Hepatocyte (in vitro differentiated cells): ENCODE measurements at regions not wholly inside any gene's neighbourhood (a gene's known extent, or its start where the extent isn't known, plus 50 kb on each side); places are given as distances from the start of the nearest gene placed in this dataset.

ENCODE experiments used
- DNase-seq: peaks from one replicate; pipeline ENCODE4 v3.0.0-alpha.2; 2016; ENCODE audit warnings: low spot score
- H2AFZ ChIP-seq: fragments of 200-600 bp; sonication (generic); 2 replicates; pipeline ENCODE4 v1.6.0; 2016; ENCODE audit warnings: antibody characterized with exemption, mild to moderate bottlenecking
- H3K27ac ChIP-seq: fragments of 200-600 bp; sonication (generic); 2 replicates; pipeline ENCODE4 v1.5.1; 2016; ENCODE audit warnings: mild to moderate bottlenecking
- H3K27me3 ChIP-seq: fragments of 200-600 bp; sonication (generic); 2 replicates; pipeline ENCODE4 v1.6.1; 2016
- H3K36me3 ChIP-seq: fragments of 200-600 bp; sonication (generic); replicated peaks from 2 replicates; pipeline ENCODE4 v1.5.1; 2016; ENCODE audit warnings: low read depth; ENCODE audit not compliant: insufficient read depth
- H3K4me1 ChIP-seq: fragments of 200-600 bp; sonication (generic); 2 replicates; pipeline ENCODE4 v1.5.1; 2016; ENCODE audit warnings: mild to moderate bottlenecking, moderate library complexity; ENCODE audit not compliant: insufficient read depth
- H3K4me2 ChIP-seq: fragments of 200-600 bp; sonication (generic); 2 replicates; pipeline ENCODE4 v1.6.0; 2016
- H3K4me3 ChIP-seq: fragments of 200-600 bp; sonication (generic); 2 replicates; pipeline ENCODE4 v1.5.1; 2016; ENCODE audit warnings: mild to moderate bottlenecking
- H3K79me2 ChIP-seq: fragments of 200-600 bp; sonication (generic); 2 replicates; pipeline ENCODE4 v1.6.0; 2017; ENCODE audit warnings: mild to moderate bottlenecking
- H3K9me2 ChIP-seq: fragments of 200-600 bp; sonication (generic); replicated peaks from 2 replicates; pipeline ENCODE4 v1.6.0; 2017; ENCODE audit warnings: mild to moderate bottlenecking; ENCODE audit not compliant: insufficient read depth
- H3K9me3 ChIP-seq: fragments of 200-600 bp; sonication (generic); 2 replicates; pipeline ENCODE4 v1.5.1; 2016; ENCODE audit warnings: low read depth, mild to moderate bottlenecking
- H4K20me1 ChIP-seq: fragments of 200-600 bp; sonication (generic); 2 replicates; pipeline ENCODE4 v1.6.0; 2016; ENCODE audit warnings: mild to moderate bottlenecking; ENCODE audit not compliant: insufficient read depth, poor library complexity, severe bottlenecking
- CTCF ChIP-seq: fragments of 200-600 bp; sonication (generic); IDR thresholded peaks from 2 replicates; pipeline ENCODE4 v1.5.1; 2016; ENCODE audit warnings: antibody characterized with exemption, mild to moderate bottlenecking; ENCODE audit not compliant: poor library complexity
- EZH2 ChIP-seq: fragments of 200-600 bp; sonication (generic); IDR thresholded peaks from 2 replicates; pipeline ENCODE4 v1.6.1; 2016; ENCODE audit warnings: antibody characterized with exemption, mild to moderate bottlenecking, borderline replicate concordance
- EZH2phosphoT487 ChIP-seq: fragments of 200-600 bp; sonication (generic); IDR thresholded peaks from one replicate; pipeline ENCODE4 v1.6.1; 2018; ENCODE audit warnings: antibody characterized with exemption, mild to moderate bottlenecking, low read depth, moderate library complexity; ENCODE audit not compliant: unreplicated experiment, severe bottlenecking
- WGBS: methylation state at CpG from one replicate; pipeline ENCODE4 v1.1.6; 2016; ENCODE audit warnings: low lambda C conversion rate; ENCODE audit errors: missing lambda C conversion rate; 5-methylcytosine and 5-hydroxymethylcytosine counted together

DNA sequence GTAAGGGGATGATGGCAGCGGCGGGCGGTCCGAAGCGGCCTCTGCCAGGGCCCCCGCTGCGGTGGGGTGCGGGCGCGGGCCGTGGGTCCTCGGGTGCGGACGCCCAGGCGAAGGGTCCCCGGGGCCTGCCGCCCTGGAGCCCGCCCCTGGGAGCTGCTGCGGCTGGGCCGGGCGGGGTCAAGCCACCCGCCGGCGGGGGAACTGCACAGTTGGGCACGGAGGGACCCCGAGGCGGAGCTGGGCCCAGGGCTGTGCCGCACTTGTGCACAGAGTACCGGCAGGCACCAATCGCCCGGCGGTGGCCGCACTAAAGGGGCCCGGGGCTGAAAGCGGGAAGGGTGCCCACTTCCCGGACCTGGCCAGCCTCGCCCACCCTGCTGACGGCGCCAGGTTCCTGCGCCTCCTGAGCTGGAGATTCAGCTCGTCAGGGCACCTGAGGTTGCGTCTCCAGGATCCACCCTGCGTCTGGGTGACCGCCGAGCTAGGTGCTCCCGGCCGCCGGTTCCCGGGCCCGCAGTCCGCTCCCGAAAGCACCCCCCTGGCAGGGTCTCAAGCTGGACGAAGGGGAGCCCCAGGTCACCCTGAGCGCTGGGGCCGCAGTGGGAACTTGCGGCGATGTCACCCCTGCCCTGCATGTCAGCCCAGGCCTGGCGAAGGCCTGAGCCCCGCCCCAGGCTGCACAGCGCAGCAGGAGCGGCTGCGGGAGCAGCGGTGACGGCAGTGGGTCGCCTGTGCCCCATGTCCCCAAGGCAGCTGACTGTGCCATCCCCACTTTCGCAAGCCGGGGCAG, 56.7 kb upstream of the ETV3 start:
- TF ChIP-seq CTCF: no peak
- no peak for TF ChIP-seq EZH2phosphoT487
- TF ChIP-seq EZH2: no peak
- H3K4me3 ChIP-seq: no peak overlapping the region
- no peak overlapping the region for H2AFZ ChIP-seq
- H4K20me1 ChIP-seq: no peaks in the 10 kb centered on the region
- 97% methylated on average over 54 of the region's 67 CpGs for WGBS
- no peaks in the 10 kb centered on the region for H3K36me3 ChIP-seq
- no peaks in the 10 kb centered on the region for H3K9me3 ChIP-seq
- no peaks in the 10 kb centered on the region for H3K9me2 ChIP-seq
- no peaks in the 10 kb centered on the region for H3K79me2 ChIP-seq
- peaks cover 7% of the 10 kb centered on the region for H3K4me1 ChIP-seq
- no peaks in the 10 kb centered on the region for H3K27me3 ChIP-seq
- H3K4me2 ChIP-seq: no peak overlapping the region
- DNase-seq: no peak
- no peak overlapping the region for H3K27ac ChIP-seq

DNA sequence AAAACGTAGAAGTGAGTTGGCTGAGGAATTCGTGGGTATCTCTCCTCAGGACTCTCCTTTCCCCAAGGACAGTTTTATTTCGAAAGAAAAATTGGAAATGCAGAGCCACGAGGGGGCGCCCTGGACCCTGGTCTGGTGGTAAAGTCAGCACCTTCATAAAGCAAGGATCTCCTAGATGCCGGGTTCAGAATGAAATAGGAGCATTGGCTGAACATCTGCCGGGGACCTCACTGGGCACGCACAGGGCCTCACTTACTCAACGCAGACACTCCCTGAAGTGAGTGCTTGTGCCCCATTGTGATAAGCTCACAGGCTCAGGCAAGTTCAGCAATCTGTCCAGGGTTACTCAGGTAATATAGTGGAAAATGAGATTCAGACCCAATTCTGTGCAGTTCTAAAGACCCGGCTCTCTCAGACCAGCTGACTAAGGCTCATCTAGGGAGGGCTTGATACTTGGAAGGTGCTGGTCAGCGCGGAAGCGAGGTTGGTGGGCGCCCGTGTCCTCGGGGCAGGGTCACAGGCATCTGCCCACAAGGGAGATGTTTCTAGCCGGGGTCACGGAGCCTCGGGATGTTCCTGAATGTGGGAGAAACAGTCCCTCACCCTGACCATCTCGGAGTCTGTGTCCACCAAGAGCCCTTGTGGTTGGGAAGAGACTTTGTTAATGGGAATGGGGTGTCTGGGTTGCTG, 55.7 kb upstream of the ETV3 start:
- Histone ChIP-seq H3K36me3 (no peaks in the 10 kb centered on the region), H3K4me3 (no peak overlapping the region), H3K79me2 (no peaks in the 10 kb centered on the region), H4K20me1 (no peaks in the 10 kb centered on the region), H3K27me3 (no peaks in the 10 kb centered on the region), H3K9me3 (no peaks in the 10 kb centered on the region), H2AFZ (no peak overlapping the region), H3K4me1 (peaks cover 7% of the 10 kb centered on the region), H3K9me2 (no peaks in the 10 kb centered on the region), H3K4me2 (no peak overlapping the region), H3K27ac (no peak overlapping the region)
- TF ChIP-seq EZH2phosphoT487 (no peak), CTCF (peak; percentile 84)
- 52% methylated on average over 20 of the region's 20 CpGs for WGBS
- peak; percentile 86 for DNase-seq

- 42% methylated on average over 1 of the region's 1 CpG for WGBS
- no peaks in the 10 kb centered on the region for H3K27me3 ChIP-seq
Observed at GRCh38 chr1:157193219-157193618, 55.0 kb upstream of the ETV3 start.

More at GRCh38 chr1:157193219-157193618, 55.0 kb upstream of the ETV3 start:
- DNase-seq: no peak
- Histone ChIP-seq H3K27ac (no peak overlapping the region), H3K9me2 (no peaks in the 10 kb centered on the region), H3K4me1 (peaks cover 4% of the 10 kb centered on the region), H3K9me3 (no peaks in the 10 kb centered on the region), H3K4me3 (no peak overlapping the region), H3K79me2 (no peaks in the 10 kb centered on the region), H3K4me2 (no peak overlapping the region), H3K36me3 (no peaks in the 10 kb centered on the region), H2AFZ (no peak overlapping the region), H4K20me1 (no peaks in the 10 kb centered on the region)
- no peak for TF ChIP-seq EZH2phosphoT487
- no peak for TF ChIP-seq CTCF
- TF ChIP-seq EZH2: no peak
